ENCODE measurements at regions not wholly inside any gene's neighbourhood (a gene's known extent, or its start where the extent isn't known, plus 50 kb on each side); places are given as distances from the start of the nearest gene placed in this dataset.

GRCh38 chr1:242586360-242586680 lies 61.8 kb upstream of the PLD5 start:
- H3K4me3 Mint-ChIP-seq (ENCODE audit: unreplicated experiment): no peak overlapping the region
- H3K4me1 Mint-ChIP-seq (ENCODE audit: low read depth): no peaks in the 10 kb centered on the region
- H3K9me3 Mint-ChIP-seq (ENCODE audit: low read depth): peaks cover 7% of the 10 kb centered on the region
- TF ChIP-seq CTCF (IDR thresholded peaks at IDR 0.05): no peak
- H3K27ac Mint-ChIP-seq (ENCODE audit: unreplicated experiment): no peak overlapping the region
- no peaks in the 10 kb centered on the region for H3K36me3 Mint-ChIP-seq (ENCODE audit: low read depth)
- no peak for DNase-seq (ENCODE audit: low spot score)
- no peaks in the 10 kb centered on the region for H3K27me3 Mint-ChIP-seq (ENCODE audit: low read depth)

GRCh38 chr1:242585616-242586359 lies 61.3 kb upstream of the PLD5 start:
- DNase-seq (ENCODE audit: low spot score): no peak
- no peaks in the 10 kb centered on the region for H3K36me3 Mint-ChIP-seq (ENCODE audit: low read depth)
- no peak for TF ChIP-seq CTCF (IDR thresholded peaks at IDR 0.05)
- H3K4me1 Mint-ChIP-seq (ENCODE audit: low read depth): no peaks in the 10 kb centered on the region
- no peak overlapping the region for H3K27ac Mint-ChIP-seq (ENCODE audit: unreplicated experiment)
- H3K4me3 Mint-ChIP-seq (ENCODE audit: unreplicated experiment): no peak overlapping the region
- peaks cover 3% of the 10 kb centered on the region for H3K9me3 Mint-ChIP-seq (ENCODE audit: low read depth)
- H3K27me3 Mint-ChIP-seq (ENCODE audit: low read depth): no peaks in the 10 kb centered on the region

GRCh38 chr1:242582669-242583068 lies 58.2 kb upstream of the PLD5 start:
- peaks cover 3% of the 10 kb centered on the region for H3K9me3 Mint-ChIP-seq (ENCODE audit: low read depth)
- H3K4me3 Mint-ChIP-seq (ENCODE audit: unreplicated experiment): no peak overlapping the region
- H3K36me3 Mint-ChIP-seq (ENCODE audit: low read depth): no peaks in the 10 kb centered on the region
- H3K27me3 Mint-ChIP-seq (ENCODE audit: low read depth): no peaks in the 10 kb centered on the region
- H3K4me1 Mint-ChIP-seq (ENCODE audit: low read depth): no peaks in the 10 kb centered on the region
- no peak for DNase-seq (ENCODE audit: low spot score)
- H3K27ac Mint-ChIP-seq (ENCODE audit: unreplicated experiment): no peak overlapping the region
- TF ChIP-seq CTCF (IDR thresholded peaks at IDR 0.05): no peak

GRCh38 chr1:242579528-242580235 lies 55.2 kb upstream of the PLD5 start:
- Mint-ChIP-seq H3K4me1 (ENCODE audit: low read depth) (no peaks in the 10 kb centered on the region), H3K36me3 (ENCODE audit: low read depth) (no peaks in the 10 kb centered on the region), H3K27ac (ENCODE audit: unreplicated experiment) (no peak overlapping the region), H3K27me3 (ENCODE audit: low read depth) (no peaks in the 10 kb centered on the region), H3K9me3 (ENCODE audit: low read depth) (peaks cover 2% of the 10 kb centered on the region), H3K4me3 (ENCODE audit: unreplicated experiment) (no peak overlapping the region)
- DNase-seq (ENCODE audit: low spot score): no peak
- no peak for TF ChIP-seq CTCF (IDR thresholded peaks at IDR 0.05)

Data from chondrocyte (in vitro differentiated cells).